HEK293 (cell line): ENCODE measurements at regions not wholly inside any gene's neighbourhood (a gene's known extent, or its start where the extent isn't known, plus 50 kb on each side); places are given as distances from the start of the nearest gene placed in this dataset.

Experiments used
- CTCF ChIA-PET: fragments of 350-600 bp; formaldehyde crosslinking; extraction: SDS; loops from one replicate; lab custom pipeline; 2021; ENCODE audit warnings: antibody characterized with exemption; lab: Yijun Ruan, JAX
- POLR2A ChIA-PET: fragments of 300-600 bp; formaldehyde crosslinking; extraction: SDS; loops from one replicate; lab custom pipeline; 2020; ENCODE audit warnings: antibody characterized with exemption, inconsistent platforms; lab: Yijun Ruan, JAX
- H3K27ac ChIP-seq: fragments of 200-500 bp; sonication (Bioruptor generic); 2 replicates; pipeline ENCODE4 v1.5.1; 2014; ENCODE audit warnings: low read depth, low read length, control low read depth, inconsistent platforms; ENCODE audit errors: extremely low read depth
- H3K36me3 ChIP-seq, 2 experiments: fragments of 200-500 bp in 1 of 2; sonication (Bioruptor generic) in 1 of 2; 1 replicate in 1 of 2; 2 replicates in 1 of 2; pipeline ENCODE4 v1.5.1; 2014 to 2017; ENCODE audit warnings: inconsistent platforms in 2 of 2, low read length in 2 of 2; ENCODE audit not compliant: control insufficient read depth in 2 of 2, insufficient read depth in 1 of 2
- H3K4me1 ChIP-seq: fragments of 200-500 bp; sonication (Bioruptor generic); 2 replicates; pipeline ENCODE4 v1.5.1; 2014; ENCODE audit warnings: mild to moderate bottlenecking, low read length, inconsistent platforms; ENCODE audit not compliant: control insufficient read depth, insufficient read depth
- H3K4me3 ChIP-seq: 2 replicates; pipeline ENCODE4 v1.5.1; 2011; ENCODE audit warnings: low read depth, mild to moderate bottlenecking, control low read depth, low read length, moderate library complexity
- H3K9me3 ChIP-seq: fragments of 200-500 bp; sonication (Bioruptor generic); 2 replicates; pipeline ENCODE4 v1.5.1; 2014; ENCODE audit warnings: low read depth, low read length, inconsistent platforms; ENCODE audit not compliant: control insufficient read depth, insufficient read depth
- GLI4 ChIP-seq: fragments of 450-650 bp; formaldehyde crosslinking; IDR thresholded peaks from 2 replicates; pipeline ENCODE4 v1.5.1; 2016; ENCODE audit warnings: missing biosample characterization, missing genetic modification characterization
- GLIS1 ChIP-seq: fragments of 450-650 bp; formaldehyde crosslinking; IDR thresholded peaks from 2 replicates; pipeline ENCODE4 v1.5.1; 2016; ENCODE audit warnings: missing biosample characterization, missing genetic modification characterization
- KLF10 ChIP-seq: fragments of 450-650 bp; IDR thresholded peaks from 2 replicates; pipeline ENCODE4 v1.5.1; 2018; ENCODE audit warnings: missing biosample characterization, mild to moderate bottlenecking, missing genetic modification characterization
- PRDM10 ChIP-seq: fragments of 450-650 bp; formaldehyde crosslinking; IDR thresholded peaks from 2 replicates; pipeline ENCODE4 v1.5.1; 2016; ENCODE audit warnings: missing biosample characterization, missing genetic modification characterization
- PRDM2 ChIP-seq: fragments of 450-650 bp; formaldehyde crosslinking; IDR thresholded peaks from 2 replicates; pipeline ENCODE4 v1.5.1; 2016; ENCODE audit warnings: missing biosample characterization, missing genetic modification characterization, borderline replicate concordance
- WT1 ChIP-seq: fragments of 450-650 bp; formaldehyde crosslinking; IDR thresholded peaks from 2 replicates; pipeline ENCODE4 v1.5.1; 2016; ENCODE audit warnings: missing biosample characterization, missing genetic modification characterization
- YY1 ChIP-seq: fragments of 450-650 bp; formaldehyde crosslinking; IDR thresholded peaks from 2 replicates; pipeline ENCODE4 v1.5.1; 2018; ENCODE audit warnings: missing biosample characterization, missing genetic modification characterization
- ZFP69B ChIP-seq: fragments of 450-650 bp; formaldehyde crosslinking; IDR thresholded peaks from 2 replicates; pipeline ENCODE4 v1.5.1; 2016; ENCODE audit warnings: missing biosample characterization, missing genetic modification characterization
- ZNF10 ChIP-seq: fragments of 450-650 bp; formaldehyde crosslinking; IDR thresholded peaks from 2 replicates; pipeline ENCODE4 v1.5.1; 2017; ENCODE audit warnings: missing biosample characterization, missing genetic modification characterization
- ZNF184 ChIP-seq: fragments of 450-650 bp; IDR thresholded peaks from 2 replicates; pipeline ENCODE4 v1.5.1; 2018; ENCODE audit warnings: missing biosample characterization, mild to moderate bottlenecking, missing genetic modification characterization
- ZNF311 ChIP-seq: fragments of 450-650 bp; formaldehyde crosslinking; IDR thresholded peaks from 2 replicates; pipeline ENCODE4 v1.5.1; 2017; ENCODE audit warnings: missing biosample characterization, missing genetic modification characterization, borderline replicate concordance
- ZNF37A ChIP-seq: fragments of 450-650 bp; IDR thresholded peaks from 2 replicates; pipeline ENCODE4 v1.5.1; 2018; ENCODE audit warnings: missing biosample characterization, missing genetic modification characterization
- ZNF404 ChIP-seq: fragments of 450-650 bp; formaldehyde crosslinking; IDR thresholded peaks from 2 replicates; pipeline ENCODE4 v1.5.1; 2017; ENCODE audit warnings: missing biosample characterization, missing genetic modification characterization
- ZNF704 ChIP-seq: fragments of 450-650 bp; formaldehyde crosslinking; IDR thresholded peaks from 2 replicates; pipeline ENCODE4 v1.5.1; 2016; ENCODE audit warnings: missing biosample characterization, missing genetic modification characterization
- ZNF768 ChIP-seq: fragments of 450-650 bp; formaldehyde crosslinking; IDR thresholded peaks from 2 replicates; pipeline ENCODE4 v1.5.1; 2018; ENCODE audit warnings: missing biosample characterization, mild to moderate bottlenecking, missing genetic modification characterization
- ZNF843 ChIP-seq: fragments of 450-650 bp; formaldehyde crosslinking; IDR thresholded peaks from 2 replicates; pipeline ENCODE4 v1.5.1; 2016; ENCODE audit warnings: missing biosample characterization, missing genetic modification characterization

GRCh38 chr14:30305346-30305745 is 253.6 kb upstream of the G2E3 start:
- H3K4me1 ChIP-seq: no peaks in the 10 kb centered on the region
- H3K9me3 ChIP-seq: no peaks in the 10 kb centered on the region
- POLR2A ChIA-PET: interaction anchor here (0.5 kb wide), 1 partner anchor 1539 kb away, joined by 3 read pairs; no protein-coding TSS in a partner anchor
- no peaks in the 10 kb centered on the region for H3K36me3 ChIP-seq
- no peak for TF ChIP-seq KLF10 (tag by site-specific recombination)
- no peak for TF ChIP-seq WT1 (tag by site-specific recombination)
- TF ChIP-seq YY1: no peak
- CTCF ChIA-PET: interaction anchor here (0.6 to 1.3 kb wide), 3 partner anchors 10 to 40 kb away, joined by 3 to 4 read pairs (median 3); no protein-coding TSS in a partner anchor
- H3K27ac ChIP-seq: no peak overlapping the region
- no peak overlapping the region for H3K4me3 ChIP-seq

- Histone ChIP-seq H3K36me3 (no peaks in the 10 kb centered on the region), H3K4me3 (no peak overlapping the region), H3K9me3 (no peaks in the 10 kb centered on the region)
- CTCF ChIA-PET: interaction anchor here (1.4 kb wide), 1 partner anchor 39 kb away, joined by 7 read pairs; no protein-coding TSS in a partner anchor
- TF ChIP-seq ZNF10 (tag by site-specific recombination) (no peak), ZNF768 (tag by site-specific recombination) (no peak), GLI4 (tag by site-specific recombination) (no peak), ZNF843 (tag by site-specific recombination) (no peak), ZNF311 (no peak), PRDM10 (tag by site-specific recombination) (no peak), PRDM2 (no peak), ZNF37A (tag by site-specific recombination) (no peak), ZFP69B (tag by site-specific recombination) (no peak), WT1 (tag by site-specific recombination) (no peak), ZNF704 (tag by site-specific recombination) (no peak), ZNF184 (tag by site-specific recombination) (no peak), YY1 (no peak), ZNF404 (tag by site-specific recombination) (no peak), GLIS1 (tag by site-specific recombination) (no peak)
- TF ChIP-seq, all 188 proteins: peak for 0
- no peaks in the 10 kb centered on the region for H3K4me1 ChIP-seq
- POLR2A ChIA-PET: no interaction called here
- no peak overlapping the region for H3K27ac ChIP-seq
Measured at GRCh38 chr14:30309405-30309804, 249.6 kb upstream of the G2E3 start.
